Vagina (tissue), 2 donors: ENCODE measurements at regions not wholly inside any gene's neighbourhood (a gene's known extent, or its start where the extent isn't known, plus 50 kb on each side); places are given as distances from the start of the nearest gene placed in this dataset.
A peak's percentile ranks its signal among the peaks of the same experiment; 100 is the strongest.

Source experiments
- DNase-seq, 2 donors: peaks; one replicate each; pipeline ENCODE4 v3.0.0-alpha.2; 2017; ENCODE audit errors: extremely low spot score in 2 of 2
- H3K27ac ChIP-seq: fragments of 200-600 bp; sonication (generic); one replicate; pipeline ENCODE4 v1.5.1; 2019
- H3K27me3 ChIP-seq: fragments of 200-600 bp; sonication (generic); one replicate; pipeline ENCODE4 v1.5.1; 2019
- H3K36me3 ChIP-seq, 2 donors: fragments of 200-600 bp; sonication (generic); one replicate each; pipeline ENCODE4 v1.5.1; 2017 to 2019
- H3K4me1 ChIP-seq: fragments of 200-600 bp; sonication (generic); one replicate; pipeline ENCODE4 v1.5.1; 2019
- H3K4me3 ChIP-seq, 2 donors: fragments of 200-600 bp; sonication (generic); 1 replicate in 1 of 2; 2 replicates in 1 of 2; pipeline ENCODE4 v1.5.1; 2016 to 2019
- H3K9me3 ChIP-seq: fragments of 200-600 bp; sonication (generic); one replicate; pipeline ENCODE4 v1.5.1; 2019
- POLR2A ChIP-seq, 2 donors: fragments of 450-650 bp; IDR thresholded peaks; one replicate each; pipeline ENCODE4 v1.6.1; 2017; ENCODE audit warnings: antibody characterized with exemption in 2 of 2, mild to moderate bottlenecking in 2 of 2, moderate library complexity in 2 of 2
- POLR2AphosphoS5 ChIP-seq, 2 donors: sonication (generic); formaldehyde crosslinking; IDR thresholded peaks; one replicate each; pipeline ENCODE4 v1.9.0; 2017; ENCODE audit warnings: antibody characterized with exemption in 2 of 2, mild to moderate bottlenecking in 2 of 2, low read depth in 1 of 2; ENCODE audit not compliant: insufficient read depth in 1 of 2
- intact Hi-C: fragments of 100-400 bp; cut with DNase I; formaldehyde crosslinking; loops from one replicate; pipeline ENCODE4 v1.15.1; 2023
- TF ChIP-seq, protein P1 (sequence below), 3 experiments: fragments of 450-650 bp in 2 of 3; fragments of 200-600 bp in 1 of 3; sonication (generic) in 1 of 3; IDR thresholded peaks; one replicate each; pipeline ENCODE4 v1.5.1; 2017 to 2019; ENCODE audit warnings: antibody characterized with exemption in 3 of 3, mild to moderate bottlenecking in 2 of 3, moderate library complexity in 2 of 3

GRCh38 chr6:25027221-25027916 is 91.6 kb upstream of the RIPOR2 start:
- intact Hi-C loops: no loop called here
- H3K4me1 ChIP-seq: peaks cover 5% of the 10 kb centered on the region
- H3K27ac ChIP-seq: no peak overlapping the region
- TF ChIP-seq, protein P1, sequence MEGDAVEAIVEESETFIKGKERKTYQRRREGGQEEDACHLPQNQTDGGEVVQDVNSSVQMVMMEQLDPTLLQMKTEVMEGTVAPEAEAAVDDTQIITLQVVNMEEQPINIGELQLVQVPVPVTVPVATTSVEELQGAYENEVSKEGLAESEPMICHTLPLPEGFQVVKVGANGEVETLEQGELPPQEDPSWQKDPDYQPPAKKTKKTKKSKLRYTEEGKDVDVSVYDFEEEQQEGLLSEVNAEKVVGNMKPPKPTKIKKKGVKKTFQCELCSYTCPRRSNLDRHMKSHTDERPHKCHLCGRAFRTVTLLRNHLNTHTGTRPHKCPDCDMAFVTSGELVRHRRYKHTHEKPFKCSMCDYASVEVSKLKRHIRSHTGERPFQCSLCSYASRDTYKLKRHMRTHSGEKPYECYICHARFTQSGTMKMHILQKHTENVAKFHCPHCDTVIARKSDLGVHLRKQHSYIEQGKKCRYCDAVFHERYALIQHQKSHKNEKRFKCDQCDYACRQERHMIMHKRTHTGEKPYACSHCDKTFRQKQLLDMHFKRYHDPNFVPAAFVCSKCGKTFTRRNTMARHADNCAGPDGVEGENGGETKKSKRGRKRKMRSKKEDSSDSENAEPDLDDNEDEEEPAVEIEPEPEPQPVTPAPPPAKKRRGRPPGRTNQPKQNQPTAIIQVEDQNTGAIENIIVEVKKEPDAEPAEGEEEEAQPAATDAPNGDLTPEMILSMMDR (IDR thresholded peaks at IDR 0.05): no peak
- no peak for TF ChIP-seq POLR2AphosphoS5 (IDR thresholded peaks at IDR 0.05; ENCODE audit: insufficient read depth in 1 of 2, low read depth in 1 of 2)
- no peak for TF ChIP-seq POLR2A (IDR thresholded peaks at IDR 0.05)
- no peaks in the 10 kb centered on the region for H3K36me3 ChIP-seq
- H3K27me3 ChIP-seq: no peaks in the 10 kb centered on the region
- no peak for DNase-seq
- H3K4me3 ChIP-seq: no peak overlapping the region
- no peaks in the 10 kb centered on the region for H3K9me3 ChIP-seq

- H3K4me1 ChIP-seq: peaks cover 5% of the 10 kb centered on the region
- H3K27me3 ChIP-seq: no peaks in the 10 kb centered on the region
- H3K27ac ChIP-seq: no peak overlapping the region
- no peaks in the 10 kb centered on the region for H3K36me3 ChIP-seq
- no peaks in the 10 kb centered on the region for H3K9me3 ChIP-seq
- intact Hi-C loops: no loop called here
- no peak overlapping the region for H3K4me3 ChIP-seq
- DNase-seq: no peak
- TF ChIP-seq, protein P1 (IDR thresholded peaks at IDR 0.05): no peak
- TF ChIP-seq POLR2AphosphoS5 (IDR thresholded peaks at IDR 0.05; ENCODE audit: insufficient read depth in 1 of 2, low read depth in 1 of 2) (no peak), POLR2A (IDR thresholded peaks at IDR 0.05) (no peak)
Observed at GRCh38 chr6:25028328-25028727, 92.6 kb upstream of the RIPOR2 start.

- H3K4me1 ChIP-seq: peaks cover 15% of the 10 kb centered on the region
- TF ChIP-seq POLR2AphosphoS5 (IDR thresholded peaks at IDR 0.05; ENCODE audit: insufficient read depth in 1 of 2, low read depth in 1 of 2) (no peak), POLR2A (IDR thresholded peaks at IDR 0.05) (no peak)
- TF ChIP-seq, protein P1 (IDR thresholded peaks at IDR 0.05): no peak
- no peak overlapping the region for H3K27ac ChIP-seq
- no peaks in the 10 kb centered on the region for H3K27me3 ChIP-seq
- DNase-seq: no peak
- no peaks in the 10 kb centered on the region for H3K9me3 ChIP-seq
- no peaks in the 10 kb centered on the region for H3K36me3 ChIP-seq
- H3K4me3 ChIP-seq: no peak overlapping the region
- intact Hi-C loops: no loop called here
Observed at GRCh38 chr6:25032934-25033333, 97.2 kb upstream of the RIPOR2 start.

DNA sequence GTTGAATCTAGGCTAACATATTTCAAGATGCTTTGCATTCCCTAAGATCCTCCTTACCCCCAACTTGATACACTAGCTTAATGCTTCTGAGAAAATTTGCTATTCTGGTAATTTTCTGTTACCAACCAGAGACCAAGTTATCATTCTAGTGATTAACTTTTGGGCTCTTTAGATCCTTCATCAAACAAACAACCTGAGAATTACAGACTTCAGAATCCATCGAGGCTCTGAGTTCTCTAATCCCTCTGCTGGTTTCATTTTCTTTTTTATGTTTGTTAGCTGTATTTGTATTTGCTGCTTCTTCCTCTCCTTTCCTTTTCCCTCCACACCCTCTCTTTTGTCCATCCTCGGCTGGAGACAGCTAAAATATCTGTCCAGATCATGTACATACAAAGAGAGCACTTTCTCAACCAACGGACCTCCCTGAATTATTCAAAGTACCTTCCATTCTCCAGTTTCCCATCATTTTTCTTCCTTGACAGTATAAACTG is 98.7 kb upstream of the RIPOR2 start:
- intact Hi-C loops: no loop called here
- H3K4me1 ChIP-seq: peaks cover 15% of the 10 kb centered on the region
- TF ChIP-seq, protein P1 (IDR thresholded peaks at IDR 0.05): no peak
- TF ChIP-seq POLR2AphosphoS5 (IDR thresholded peaks at IDR 0.05; ENCODE audit: insufficient read depth in 1 of 2, low read depth in 1 of 2) (no peak), POLR2A (IDR thresholded peaks at IDR 0.05) (no peak)
- H3K27ac ChIP-seq: peak overlapping the region; percentile 9
- H3K27me3 ChIP-seq: no peaks in the 10 kb centered on the region
- H3K36me3 ChIP-seq: no peaks in the 10 kb centered on the region
- no peaks in the 10 kb centered on the region for H3K9me3 ChIP-seq
- no peak overlapping the region for H3K4me3 ChIP-seq
- no peak for DNase-seq

- TF ChIP-seq POLR2AphosphoS5 (IDR thresholded peaks at IDR 0.05; ENCODE audit: insufficient read depth in 1 of 2, low read depth in 1 of 2) (no peak), POLR2A (IDR thresholded peaks at IDR 0.05) (no peak)
- TF ChIP-seq, protein P1 (IDR thresholded peaks at IDR 0.05): no peak
- peaks cover 15% of the 10 kb centered on the region for H3K4me1 ChIP-seq
- no peaks in the 10 kb centered on the region for H3K36me3 ChIP-seq
- no peak overlapping the region for H3K4me3 ChIP-seq
- peak overlapping the region; percentile 9 for H3K27ac ChIP-seq
- no peak for DNase-seq
- no peaks in the 10 kb centered on the region for H3K27me3 ChIP-seq
- intact Hi-C loops: no loop called here
- no peaks in the 10 kb centered on the region for H3K9me3 ChIP-seq
Observed at GRCh38 chr6:25035174-25035511, 99.4 kb upstream of the RIPOR2 start.
